ENCODE measurements at regions not wholly inside any gene's neighbourhood (a gene's known extent, or its start where the extent isn't known, plus 50 kb on each side); places are given as distances from the start of the nearest gene placed in this dataset.

DNA sequence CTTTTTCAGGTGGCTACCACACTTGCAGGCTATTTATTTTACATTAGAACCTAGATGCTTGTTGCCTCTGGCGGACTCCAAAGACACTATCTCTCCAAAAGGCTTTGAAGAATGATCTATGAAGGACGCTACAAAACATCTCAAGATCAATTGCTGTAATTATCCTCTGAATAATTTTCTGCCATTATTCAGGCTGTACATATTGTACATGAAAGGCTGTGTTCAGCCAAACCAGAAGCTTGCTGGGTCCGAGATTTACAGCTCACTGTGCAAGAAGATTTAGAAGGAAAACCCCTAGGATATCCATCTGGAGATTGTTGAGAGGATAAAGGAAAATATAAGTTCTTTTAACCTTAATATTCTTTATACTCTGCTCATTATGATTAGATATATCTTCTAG lies 523.6 kb upstream of the PLXNA2 start:
- TF ChIP-seq, protein P1, sequence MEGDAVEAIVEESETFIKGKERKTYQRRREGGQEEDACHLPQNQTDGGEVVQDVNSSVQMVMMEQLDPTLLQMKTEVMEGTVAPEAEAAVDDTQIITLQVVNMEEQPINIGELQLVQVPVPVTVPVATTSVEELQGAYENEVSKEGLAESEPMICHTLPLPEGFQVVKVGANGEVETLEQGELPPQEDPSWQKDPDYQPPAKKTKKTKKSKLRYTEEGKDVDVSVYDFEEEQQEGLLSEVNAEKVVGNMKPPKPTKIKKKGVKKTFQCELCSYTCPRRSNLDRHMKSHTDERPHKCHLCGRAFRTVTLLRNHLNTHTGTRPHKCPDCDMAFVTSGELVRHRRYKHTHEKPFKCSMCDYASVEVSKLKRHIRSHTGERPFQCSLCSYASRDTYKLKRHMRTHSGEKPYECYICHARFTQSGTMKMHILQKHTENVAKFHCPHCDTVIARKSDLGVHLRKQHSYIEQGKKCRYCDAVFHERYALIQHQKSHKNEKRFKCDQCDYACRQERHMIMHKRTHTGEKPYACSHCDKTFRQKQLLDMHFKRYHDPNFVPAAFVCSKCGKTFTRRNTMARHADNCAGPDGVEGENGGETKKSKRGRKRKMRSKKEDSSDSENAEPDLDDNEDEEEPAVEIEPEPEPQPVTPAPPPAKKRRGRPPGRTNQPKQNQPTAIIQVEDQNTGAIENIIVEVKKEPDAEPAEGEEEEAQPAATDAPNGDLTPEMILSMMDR (IDR thresholded peaks at IDR 0.05; ENCODE audit: low read length), result no peak
- TF ChIP-seq EZH2 (optimal IDR thresholded peaks at IDR 0.05; ENCODE audit: low read depth, low read length), result no peak

Measured in MM.1S (cell line).